ENCODE measurements at regions not wholly inside any gene's neighbourhood (a gene's known extent, or its start where the extent isn't known, plus 50 kb on each side); places are given as distances from the start of the nearest gene placed in this dataset.

DNA sequence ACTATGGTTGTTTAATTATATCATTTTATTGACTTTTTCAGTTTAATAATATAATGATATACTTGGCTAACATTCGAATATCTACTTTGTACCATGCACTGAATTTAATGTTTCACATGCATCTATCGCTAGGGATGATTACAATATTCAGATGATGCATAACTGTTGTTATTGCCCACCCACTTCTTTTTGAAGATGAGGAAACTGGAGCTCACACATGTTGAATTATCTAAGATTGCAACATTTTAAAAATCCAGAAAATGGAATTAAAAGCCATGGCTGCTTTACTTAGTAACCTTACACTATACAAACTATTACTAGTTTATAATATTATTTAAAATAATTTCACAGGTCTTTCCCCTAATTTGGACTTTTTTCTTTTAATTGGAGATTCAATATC lies 171.7 kb downstream of the TLR4 start:
- TF ChIP-seq, protein P1, sequence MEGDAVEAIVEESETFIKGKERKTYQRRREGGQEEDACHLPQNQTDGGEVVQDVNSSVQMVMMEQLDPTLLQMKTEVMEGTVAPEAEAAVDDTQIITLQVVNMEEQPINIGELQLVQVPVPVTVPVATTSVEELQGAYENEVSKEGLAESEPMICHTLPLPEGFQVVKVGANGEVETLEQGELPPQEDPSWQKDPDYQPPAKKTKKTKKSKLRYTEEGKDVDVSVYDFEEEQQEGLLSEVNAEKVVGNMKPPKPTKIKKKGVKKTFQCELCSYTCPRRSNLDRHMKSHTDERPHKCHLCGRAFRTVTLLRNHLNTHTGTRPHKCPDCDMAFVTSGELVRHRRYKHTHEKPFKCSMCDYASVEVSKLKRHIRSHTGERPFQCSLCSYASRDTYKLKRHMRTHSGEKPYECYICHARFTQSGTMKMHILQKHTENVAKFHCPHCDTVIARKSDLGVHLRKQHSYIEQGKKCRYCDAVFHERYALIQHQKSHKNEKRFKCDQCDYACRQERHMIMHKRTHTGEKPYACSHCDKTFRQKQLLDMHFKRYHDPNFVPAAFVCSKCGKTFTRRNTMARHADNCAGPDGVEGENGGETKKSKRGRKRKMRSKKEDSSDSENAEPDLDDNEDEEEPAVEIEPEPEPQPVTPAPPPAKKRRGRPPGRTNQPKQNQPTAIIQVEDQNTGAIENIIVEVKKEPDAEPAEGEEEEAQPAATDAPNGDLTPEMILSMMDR (IDR thresholded peaks at IDR 0.05), result no peak
- DNase-seq (ENCODE audit: low spot score) (no peak), ATAC-seq (ENCODE audit: low FRiP score) (no peak)

- ATAC-seq (ENCODE audit: low FRiP score) (no peak), DNase-seq (ENCODE audit: low spot score) (no peak)
- TF ChIP-seq, protein P1 (IDR thresholded peaks at IDR 0.05), result no peak
These were observed 178.0 kb downstream of the TLR4 start for GRCh38 chr9:117882171-117882570.

- DNase-seq (ENCODE audit: low spot score), result no peak
- TF ChIP-seq, protein P1 (IDR thresholded peaks at IDR 0.05), result no peak
- no peak for ATAC-seq (ENCODE audit: low FRiP score)
These were observed 182.4 kb downstream of the TLR4 start for GRCh38 chr9:117886616-117887015.

DNA sequence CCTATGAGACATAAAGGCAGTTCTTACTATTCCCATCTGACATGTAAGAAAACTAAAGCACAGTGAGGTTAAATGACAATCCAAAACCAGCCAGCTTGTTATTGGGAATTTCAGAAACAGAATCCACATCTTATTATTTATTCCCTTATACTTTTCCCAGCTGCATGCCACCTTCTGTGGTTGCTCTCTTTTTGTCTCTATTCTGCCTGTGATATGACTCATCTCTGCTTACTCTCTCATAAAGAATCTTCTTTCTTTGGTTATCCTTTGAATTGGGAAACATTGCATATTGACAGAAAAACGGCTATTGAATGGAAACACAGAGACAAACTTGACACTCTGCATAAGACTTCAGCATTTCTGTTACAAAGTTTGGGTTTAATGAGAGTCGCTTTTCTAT lies 183.2 kb downstream of the TLR4 start:
- ATAC-seq (ENCODE audit: low FRiP score), result no peak
- TF ChIP-seq, protein P1 (IDR thresholded peaks at IDR 0.05), result no peak
- no peak for DNase-seq (ENCODE audit: low spot score)

DNA sequence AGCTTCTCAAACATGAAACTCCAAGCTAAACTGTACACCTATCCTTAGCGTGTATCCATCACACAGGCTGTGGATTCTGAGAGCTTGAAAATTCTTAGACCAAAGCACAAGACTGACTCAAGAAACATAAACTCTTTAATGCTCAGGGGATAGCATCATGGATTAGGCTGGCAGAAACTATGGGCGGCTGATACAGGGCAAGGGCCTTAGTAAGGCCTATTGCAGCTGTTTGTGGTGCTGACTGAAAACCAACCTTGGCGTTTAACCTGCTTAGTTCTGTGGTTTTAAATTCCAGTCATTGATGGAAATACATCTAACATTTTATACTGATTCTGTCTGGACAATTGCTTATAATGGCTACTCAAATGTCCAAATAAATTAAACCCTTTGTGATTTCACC lies 183.7 kb downstream of the TLR4 start:
- DNase-seq (ENCODE audit: low spot score) (no peak), ATAC-seq (ENCODE audit: low FRiP score) (no peak)
- TF ChIP-seq, protein P1 (IDR thresholded peaks at IDR 0.05), result no peak

DNA sequence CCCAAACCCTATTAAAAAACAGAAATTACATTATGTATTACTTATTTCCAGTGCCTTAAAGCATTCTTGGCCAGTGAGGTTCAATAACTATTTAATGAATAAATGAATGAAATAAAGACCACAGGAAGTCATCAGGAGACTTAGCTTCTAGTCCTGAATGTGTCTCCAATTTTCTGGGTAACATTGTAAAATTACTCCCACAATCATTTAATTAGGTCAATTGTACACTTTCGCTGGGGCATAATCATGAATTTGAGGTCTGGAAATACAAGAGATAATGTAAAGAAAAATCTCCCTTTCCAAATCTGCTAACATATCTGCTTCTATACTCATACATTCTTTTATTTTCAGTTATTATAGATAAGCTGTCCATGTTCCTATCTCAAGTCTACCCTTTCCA lies 199.2 kb downstream of the TLR4 start:
- TF ChIP-seq, protein P1 (IDR thresholded peaks at IDR 0.05), result no peak
- no peak for DNase-seq (ENCODE audit: low spot score)
- no peak for ATAC-seq (ENCODE audit: low FRiP score)

- DNase-seq (ENCODE audit: low spot score), result no peak
- TF ChIP-seq, protein P1 (IDR thresholded peaks at IDR 0.05), result no peak
- ATAC-seq (ENCODE audit: low FRiP score), result no peak
These were observed 202.6 kb downstream of the TLR4 start for GRCh38 chr9:117906763-117907162.

All from omental fat pad (tissue), 3 donors.